ENCODE measurements at regions not wholly inside any gene's neighbourhood (a gene's known extent, or its start where the extent isn't known, plus 50 kb on each side); places are given as distances from the start of the nearest gene placed in this dataset.

DNA sequence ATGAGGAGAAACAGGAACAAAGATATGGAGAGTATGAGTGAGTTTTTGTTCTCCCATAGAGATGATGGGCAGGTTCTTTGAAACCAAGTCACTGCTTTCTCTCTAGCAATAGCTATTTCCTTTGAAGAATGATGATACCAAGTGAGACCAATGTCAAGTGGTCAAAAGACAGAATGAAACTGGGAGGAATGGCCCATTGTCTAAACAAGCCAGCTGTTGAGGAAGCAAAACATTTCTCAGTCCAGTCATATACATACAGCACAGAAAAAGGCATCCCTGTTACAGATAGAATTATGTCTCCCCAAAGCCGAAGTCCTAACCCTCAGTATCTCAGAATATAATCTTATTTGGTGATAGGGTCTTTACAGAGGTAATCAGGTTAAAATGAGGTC is 66.1 kb upstream of the EPC2 start:
- no peak for TF ChIP-seq EZH2phosphoT487 (IDR thresholded peaks at IDR 0.05; ENCODE audit: low read length)
- TF ChIP-seq, protein P1, sequence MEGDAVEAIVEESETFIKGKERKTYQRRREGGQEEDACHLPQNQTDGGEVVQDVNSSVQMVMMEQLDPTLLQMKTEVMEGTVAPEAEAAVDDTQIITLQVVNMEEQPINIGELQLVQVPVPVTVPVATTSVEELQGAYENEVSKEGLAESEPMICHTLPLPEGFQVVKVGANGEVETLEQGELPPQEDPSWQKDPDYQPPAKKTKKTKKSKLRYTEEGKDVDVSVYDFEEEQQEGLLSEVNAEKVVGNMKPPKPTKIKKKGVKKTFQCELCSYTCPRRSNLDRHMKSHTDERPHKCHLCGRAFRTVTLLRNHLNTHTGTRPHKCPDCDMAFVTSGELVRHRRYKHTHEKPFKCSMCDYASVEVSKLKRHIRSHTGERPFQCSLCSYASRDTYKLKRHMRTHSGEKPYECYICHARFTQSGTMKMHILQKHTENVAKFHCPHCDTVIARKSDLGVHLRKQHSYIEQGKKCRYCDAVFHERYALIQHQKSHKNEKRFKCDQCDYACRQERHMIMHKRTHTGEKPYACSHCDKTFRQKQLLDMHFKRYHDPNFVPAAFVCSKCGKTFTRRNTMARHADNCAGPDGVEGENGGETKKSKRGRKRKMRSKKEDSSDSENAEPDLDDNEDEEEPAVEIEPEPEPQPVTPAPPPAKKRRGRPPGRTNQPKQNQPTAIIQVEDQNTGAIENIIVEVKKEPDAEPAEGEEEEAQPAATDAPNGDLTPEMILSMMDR (IDR thresholded peaks at IDR 0.05; ENCODE audit: low read length) = no peak

Data from MM.1S (cell line).